HepG2 (cell line): ENCODE measurements at regions not wholly inside any gene's neighbourhood (a gene's known extent, or its start where the extent isn't known, plus 50 kb on each side); places are given as distances from the start of the nearest gene placed in this dataset.

Source experiments
- ATF6 ChIP-seq: sonication (generic); formaldehyde crosslinking; conservative IDR thresholded peaks from 2 replicates; pipeline ENCODE4 v1.4.0; 2020; ENCODE audit warnings: missing genetic modification reagents
- CSRNP2 ChIP-seq: sonication (generic); formaldehyde crosslinking; conservative IDR thresholded peaks from 2 replicates; pipeline ENCODE4 v1.8.0; 2022; ENCODE audit warnings: low read depth, missing genetic modification reagents
- DPF2 ChIP-seq: sonication (generic); formaldehyde crosslinking; IDR thresholded peaks from 2 replicates; pipeline ENCODE4 v1.4.0; 2020; ENCODE audit warnings: mild to moderate bottlenecking, low read depth, missing genetic modification reagents, borderline replicate concordance
- FOXO4 ChIP-seq: sonication (generic); formaldehyde crosslinking; conservative IDR thresholded peaks from 2 replicates; pipeline ENCODE4 v1.8.1; 2023; ENCODE audit warnings: missing genetic modification reagents
- HHEX ChIP-seq: IDR thresholded peaks from 2 replicates; pipeline ENCODE4 v1.6.1; 2016; ENCODE audit warnings: control low read depth
- JDP2 ChIP-seq: sonication (generic); formaldehyde crosslinking; IDR thresholded peaks from 2 replicates; pipeline ENCODE4 v1.8.1; 2022; ENCODE audit warnings: missing genetic modification reagents, borderline replicate concordance
- NFIC ChIP-seq: IDR thresholded peaks from 2 replicates; pipeline ENCODE4 v1.6.1; 2012; ENCODE audit warnings: mild to moderate bottlenecking, low read length, inconsistent platforms
- NKX3-1 ChIP-seq: sonication (generic); formaldehyde crosslinking; IDR thresholded peaks from 2 replicates; pipeline ENCODE4 v1.5.0; 2020; ENCODE audit warnings: missing genetic modification reagents
- PAX8 ChIP-seq: sonication (generic); formaldehyde crosslinking; IDR thresholded peaks from 2 replicates; pipeline ENCODE4 v1.8.0; 2022; ENCODE audit warnings: mild to moderate bottlenecking, missing genetic modification reagents, borderline replicate concordance
- PHB2 ChIP-seq: fragments of 450-650 bp; IDR thresholded peaks from 2 replicates; pipeline ENCODE4 v1.6.1; 2018; ENCODE audit not compliant: partially characterized antibody
- SSRP1 ChIP-seq: IDR thresholded peaks from 2 replicates; pipeline ENCODE4 v1.6.1; 2016; ENCODE audit warnings: control low read depth
- TCF7 ChIP-seq: sonication (generic); IDR thresholded peaks from 2 replicates; pipeline ENCODE4 v1.6.1; 2016; ENCODE audit warnings: antibody characterized with exemption, low read depth
- THAP9 ChIP-seq: sonication (generic); formaldehyde crosslinking; IDR thresholded peaks from 2 replicates; pipeline ENCODE4; 2020; ENCODE audit warnings: missing genetic modification reagents, mild to moderate bottlenecking, borderline replicate concordance
- ZNF407 ChIP-seq: sonication (generic); formaldehyde crosslinking; IDR thresholded peaks from one replicate; pipeline ENCODE4 v1.5.1; 2020; ENCODE audit warnings: mild to moderate bottlenecking, missing genetic modification reagents; ENCODE audit errors: not compliant biosample characterization

GRCh38 chr15:53034767-53035245, 244.7 kb upstream of the ONECUT1 start (continued):
- TF ChIP-seq FOXO4 (CRISPR knock-in tag), result no peak
- no peak for TF ChIP-seq SSRP1 (CRISPR knock-in tag)
- TF ChIP-seq PAX8 (CRISPR knock-in tag), result no peak
- TF ChIP-seq NKX3-1, result no peak
- TF ChIP-seq HHEX (CRISPR knock-in tag), result no peak
- no peak for TF ChIP-seq ZNF407 (CRISPR knock-in tag)
- TF ChIP-seq JDP2 (CRISPR knock-in tag), result no peak
- peak; percentile 67 for TF ChIP-seq TCF7
- peak; percentile 63; the same call in 1 of the 2 replicates for TF ChIP-seq DPF2 (CRISPR knock-in tag)
- TF ChIP-seq CSRNP2 (CRISPR knock-in tag), result no peak
- TF ChIP-seq NFIC, result peak; percentile 71; the same call in 1 of the 2 replicates
- no peak for TF ChIP-seq PHB2
- no peak for TF ChIP-seq THAP9
- no peak for TF ChIP-seq ATF6 (CRISPR knock-in tag)
